HG02642 (cell line): ENCODE measurements at regions not wholly inside any gene's neighbourhood (a gene's known extent, or its start where the extent isn't known, plus 50 kb on each side); places are given as distances from the start of the nearest gene placed in this dataset.
"Not testable (repeated sequence)": the region's sequence is repeated elsewhere in the genome, so short reads cannot be mapped to it uniquely, and the experiment has no call there.

Source experiments
- ATAC-seq: cut with Tn5 transposase; IDR thresholded peaks from one replicate; pipeline ENCODE4 v1.9.1; 2021; ENCODE audit warnings: mild to moderate bottlenecking; ENCODE audit not compliant: unreplicated experiment, poor library complexity

GRCh38 chr7:19882893-19883292 lies 109.5 kb upstream of the TMEM196 start:
- not testable (repeated sequence) for ATAC-seq

- no peak for ATAC-seq
These were observed 98.7 kb upstream of the TMEM196 start for GRCh38 chr7:19872094-19872493.

- ATAC-seq = no peak
These were observed 97.7 kb upstream of the TMEM196 start for GRCh38 chr7:19871102-19871501.

- ATAC-seq = no peak
These were observed 96.6 kb upstream of the TMEM196 start for GRCh38 chr7:19869979-19870378.

- no peak for ATAC-seq
These were observed 79.9 kb upstream of the TMEM196 start for GRCh38 chr7:19853261-19853832.

GRCh38 chr7:19852192-19852591 lies 78.8 kb upstream of the TMEM196 start:
- no peak for ATAC-seq

GRCh38 chr7:19851504-19851903 lies 78.1 kb upstream of the TMEM196 start:
- ATAC-seq = no peak

GRCh38 chr7:19834566-19834965 lies 61.1 kb upstream of the TMEM196 start:
- ATAC-seq = no peak

- no peak for ATAC-seq
These were observed 57.2 kb upstream of the TMEM196 start for GRCh38 chr7:19830604-19831003.
